Mesendoderm (in vitro differentiated cells): ENCODE measurements at regions not wholly inside any gene's neighbourhood (a gene's known extent, or its start where the extent isn't known, plus 50 kb on each side); places are given as distances from the start of the nearest gene placed in this dataset.

Experiments
- DNase-seq: peaks from one replicate; pipeline ENCODE4 v3.0.0; 2013
- H2AK5ac ChIP-seq: 2 replicates; pipeline ENCODE4 v1.6.1; 2013; ENCODE audit warnings: low read length, inconsistent platforms
- H2BK120ac ChIP-seq: 2 replicates; pipeline ENCODE4 v1.6.1; 2013; ENCODE audit warnings: low read depth, mild to moderate bottlenecking, low read length, moderate library complexity, mixed read lengths
- H2BK15ac ChIP-seq: replicated peaks from 2 replicates; pipeline ENCODE4 v1.6.1; 2013; ENCODE audit warnings: low read depth, mild to moderate bottlenecking, moderate library complexity
- H2BK5ac ChIP-seq: 2 replicates; pipeline ENCODE4 v1.6.1; 2013; ENCODE audit warnings: low read length, inconsistent platforms
- H3K18ac ChIP-seq: 2 replicates; pipeline ENCODE4 v1.6.1; 2013; ENCODE audit warnings: mild to moderate bottlenecking, low read length, mixed read lengths
- H3K23ac ChIP-seq: one replicate; pipeline ENCODE4 v1.6.1; 2013; ENCODE audit warnings: low read length
- H3K27ac ChIP-seq: 2 replicates; pipeline ENCODE4 v1.5.1; 2013; ENCODE audit warnings: low read depth, mild to moderate bottlenecking, inconsistent platforms, low read length, moderate library complexity
- H3K27me3 ChIP-seq: 2 replicates; pipeline ENCODE4 v1.6.1; 2013; ENCODE audit warnings: low read length, control low read depth, mild to moderate bottlenecking, inconsistent platforms; ENCODE audit not compliant: insufficient read depth, poor library complexity
- H3K36me3 ChIP-seq: 2 replicates; pipeline ENCODE4 v1.6.1; 2013; ENCODE audit warnings: low read length, inconsistent platforms; ENCODE audit not compliant: control insufficient read depth, insufficient read depth
- H3K4ac ChIP-seq: one replicate; pipeline ENCODE4 v1.6.1; 2013; ENCODE audit warnings: low read depth, mild to moderate bottlenecking, low read length, moderate library complexity
- H3K4me1 ChIP-seq: 2 replicates; pipeline ENCODE4 v1.6.1; 2013; ENCODE audit warnings: low read depth, low read length, inconsistent platforms; ENCODE audit not compliant: control insufficient read depth
- H3K4me2 ChIP-seq: 2 replicates; pipeline ENCODE4 v1.6.1; 2013; ENCODE audit warnings: low read length
- H3K4me3 ChIP-seq: 2 replicates; pipeline ENCODE4 v1.5.1; 2013; ENCODE audit warnings: mild to moderate bottlenecking, low read length
- H3K56ac ChIP-seq: one replicate; pipeline ENCODE4 v1.6.1; 2013; ENCODE audit warnings: low read length
- H3K79me1 ChIP-seq: 2 replicates; pipeline ENCODE4 v1.6.1; 2013; ENCODE audit warnings: low read length, inconsistent platforms
- H3K79me2 ChIP-seq: 2 replicates; pipeline ENCODE4 v1.6.1; 2013; ENCODE audit warnings: mild to moderate bottlenecking, low read length; ENCODE audit not compliant: control insufficient read depth, insufficient read depth
- H3K9ac ChIP-seq: 2 replicates; pipeline ENCODE4 v1.6.1; 2013; ENCODE audit warnings: low read length, inconsistent platforms
- H4K5ac ChIP-seq: one replicate; pipeline ENCODE4 v1.6.1; 2013; ENCODE audit warnings: low read length
- H4K8ac ChIP-seq: one replicate; pipeline ENCODE4 v1.6.1; 2013; ENCODE audit warnings: low read depth, mild to moderate bottlenecking, control low read depth, low read length, moderate library complexity
- WGBS: extraction: QIAGEN DNeasy Blood & Tissue Kit; methylation state at CpG from one replicate; pipeline ENCODE4 v1.1.7; 2013; ENCODE audit warnings: low lambda C conversion rate, missing lambda C conversion rate; ENCODE audit not compliant: insufficient coverage; ENCODE audit errors: extremely low coverage; 5-methylcytosine and 5-hydroxymethylcytosine counted together

- Histone ChIP-seq H3K36me3 (no peaks in the 10 kb centered on the region), H3K4me1 (no peaks in the 10 kb centered on the region), H3K9ac (no peak overlapping the region), H3K4me3 (no peak overlapping the region), H2BK120ac (no peak overlapping the region), H3K4ac (no peak overlapping the region), H3K56ac (no peak overlapping the region), H3K4me2 (no peak overlapping the region), H3K79me1 (no peaks in the 10 kb centered on the region), H3K27ac (no peak overlapping the region), H3K27me3 (no peaks in the 10 kb centered on the region), H2BK15ac (no peak overlapping the region), H3K23ac (no peak overlapping the region), H3K79me2 (no peaks in the 10 kb centered on the region), H2AK5ac (no peak overlapping the region), H2BK5ac (no peak overlapping the region), H4K8ac (no peak overlapping the region), H4K5ac (no peak overlapping the region), H3K18ac (no peak overlapping the region)
- no CpG with 5 or more reads among the region's 1 CpG for WGBS
- no peak for DNase-seq
Observed at GRCh38 chr2:145558617-145559350, 1038.9 kb upstream of the ZEB2 start.

DNA sequence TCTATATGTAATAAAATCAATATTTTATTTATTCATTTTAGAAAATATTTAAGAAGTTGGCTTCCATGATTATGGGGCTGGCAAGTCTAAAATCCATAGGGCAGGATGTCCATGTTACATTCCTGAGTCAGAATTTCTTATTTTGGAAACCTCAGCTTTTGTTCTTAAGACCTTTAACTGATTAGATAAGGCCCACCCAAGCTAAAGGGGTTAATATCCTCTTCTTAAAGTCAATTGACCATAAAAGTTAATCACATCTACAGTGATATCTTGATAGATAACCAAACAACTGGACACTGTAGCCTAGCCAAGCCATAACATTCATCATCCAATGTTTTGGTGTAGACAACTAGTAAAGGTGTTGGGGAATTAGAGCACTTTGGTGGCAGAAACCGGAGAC is 1035.4 kb upstream of the ZEB2 start:
- no peak overlapping the region for H3K4ac ChIP-seq
- no peak overlapping the region for H3K4me3 ChIP-seq
- no peak overlapping the region for H2BK15ac ChIP-seq
- no peak overlapping the region for H3K56ac ChIP-seq
- no peaks in the 10 kb centered on the region for H3K79me1 ChIP-seq
- no peak overlapping the region for H2AK5ac ChIP-seq
- no peak overlapping the region for H3K9ac ChIP-seq
- no peak overlapping the region for H3K4me2 ChIP-seq
- H3K4me1 ChIP-seq = no peaks in the 10 kb centered on the region
- H3K36me3 ChIP-seq = no peaks in the 10 kb centered on the region
- no peak overlapping the region for H3K18ac ChIP-seq
- WGBS = no CpG with 5 or more reads among the region's 1 CpG
- no peak overlapping the region for H3K27ac ChIP-seq
- no peaks in the 10 kb centered on the region for H3K79me2 ChIP-seq
- no peak overlapping the region for H3K23ac ChIP-seq
- H4K5ac ChIP-seq = no peak overlapping the region
- H2BK5ac ChIP-seq = no peak overlapping the region
- H3K27me3 ChIP-seq = no peaks in the 10 kb centered on the region
- H2BK120ac ChIP-seq = no peak overlapping the region
- DNase-seq = no peak
- no peak overlapping the region for H4K8ac ChIP-seq

DNA sequence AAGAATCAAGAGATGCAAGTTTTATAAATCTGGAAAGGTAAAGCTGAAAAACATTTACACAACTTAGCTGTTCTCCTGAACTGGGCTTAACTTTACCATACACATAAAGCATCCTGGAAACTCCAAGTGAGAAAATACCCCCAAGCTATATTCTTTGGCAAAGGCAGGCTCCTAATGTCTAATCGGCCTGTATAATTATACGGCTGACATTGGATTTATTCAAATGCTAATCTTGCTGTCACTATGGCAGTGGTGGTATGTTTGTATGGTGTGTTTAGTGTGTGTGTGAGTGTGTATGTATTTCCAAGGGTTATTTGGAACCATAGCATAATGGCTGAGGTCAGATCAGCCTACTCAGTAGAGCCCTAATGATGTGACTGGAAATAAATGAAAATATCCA is 1031.8 kb upstream of the ZEB2 start:
- no peak overlapping the region for H3K4me3 ChIP-seq
- H2AK5ac ChIP-seq = no peak overlapping the region
- no peaks in the 10 kb centered on the region for H3K79me1 ChIP-seq
- no peak overlapping the region for H3K18ac ChIP-seq
- H3K36me3 ChIP-seq = no peaks in the 10 kb centered on the region
- no peak overlapping the region for H3K4me2 ChIP-seq
- no peak overlapping the region for H3K4ac ChIP-seq
- no peak for DNase-seq
- H3K27ac ChIP-seq = no peak overlapping the region
- H3K9ac ChIP-seq = no peak overlapping the region
- H4K5ac ChIP-seq = no peak overlapping the region
- no peaks in the 10 kb centered on the region for H3K27me3 ChIP-seq
- no peak overlapping the region for H3K23ac ChIP-seq
- H2BK120ac ChIP-seq = no peak overlapping the region
- no peaks in the 10 kb centered on the region for H3K4me1 ChIP-seq
- no peak overlapping the region for H4K8ac ChIP-seq
- no CpG with 5 or more reads among the region's 2 CpGs for WGBS
- no peak overlapping the region for H3K56ac ChIP-seq
- no peak overlapping the region for H2BK5ac ChIP-seq
- H2BK15ac ChIP-seq = no peak overlapping the region
- H3K79me2 ChIP-seq = no peaks in the 10 kb centered on the region

- no peaks in the 10 kb centered on the region for H3K4me1 ChIP-seq
- DNase-seq = no peak
- no peaks in the 10 kb centered on the region for H3K79me1 ChIP-seq
- H3K27me3 ChIP-seq = no peaks in the 10 kb centered on the region
- no peak overlapping the region for H2BK120ac ChIP-seq
- no peaks in the 10 kb centered on the region for H3K36me3 ChIP-seq
- no peak overlapping the region for H3K4me2 ChIP-seq
- no peak overlapping the region for H3K4ac ChIP-seq
- no peak overlapping the region for H3K56ac ChIP-seq
- H4K8ac ChIP-seq = no peak overlapping the region
- no peak overlapping the region for H3K23ac ChIP-seq
- H3K18ac ChIP-seq = no peak overlapping the region
- H3K27ac ChIP-seq = no peak overlapping the region
- H2AK5ac ChIP-seq = no peak overlapping the region
- no CpG with 5 or more reads among the region's 8 CpGs for WGBS
- H3K79me2 ChIP-seq = no peaks in the 10 kb centered on the region
- H2BK15ac ChIP-seq = no peak overlapping the region
- H2BK5ac ChIP-seq = no peak overlapping the region
- H4K5ac ChIP-seq = no peak overlapping the region
- no peak overlapping the region for H3K9ac ChIP-seq
- H3K4me3 ChIP-seq = no peak overlapping the region
Observed at GRCh38 chr2:145548479-145548878, 1028.6 kb upstream of the ZEB2 start.

DNA sequence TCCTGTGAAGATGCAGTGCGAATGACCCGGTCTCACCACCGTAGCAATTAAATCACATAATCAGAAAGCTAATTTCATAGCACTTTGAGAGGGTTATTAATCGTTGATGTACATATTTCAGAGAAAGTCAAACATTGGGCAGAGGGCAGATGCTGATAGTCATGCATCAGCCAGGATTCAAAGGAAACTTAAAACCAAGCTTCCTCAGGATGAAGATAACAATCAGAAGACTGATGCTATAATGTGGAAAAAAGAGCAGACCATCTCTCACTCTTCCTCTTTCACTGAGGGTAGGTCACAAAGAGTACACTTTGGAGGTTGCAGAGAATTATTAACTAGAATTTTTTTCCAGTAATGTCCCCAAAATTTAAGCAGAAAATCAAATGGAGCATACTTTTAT is 1027.7 kb upstream of the ZEB2 start:
- Histone ChIP-seq H3K4ac (no peak overlapping the region), H3K79me1 (no peaks in the 10 kb centered on the region), H2BK15ac (no peak overlapping the region), H2BK5ac (no peak overlapping the region), H3K79me2 (no peaks in the 10 kb centered on the region), H3K56ac (no peak overlapping the region), H2BK120ac (no peak overlapping the region), H3K36me3 (no peaks in the 10 kb centered on the region), H3K27ac (no peak overlapping the region), H4K8ac (no peak overlapping the region), H3K9ac (no peak overlapping the region), H2AK5ac (no peak overlapping the region), H3K23ac (no peak overlapping the region), H4K5ac (no peak overlapping the region), H3K4me3 (no peak overlapping the region), H3K27me3 (no peaks in the 10 kb centered on the region), H3K4me2 (no peak overlapping the region), H3K4me1 (no peaks in the 10 kb centered on the region), H3K18ac (no peak overlapping the region)
- DNase-seq = no peak
- no CpG with 5 or more reads among the region's 4 CpGs for WGBS

- Histone ChIP-seq H3K27me3 (no peaks in the 10 kb centered on the region), H2BK5ac (no peak overlapping the region), H3K4me3 (no peak overlapping the region), H2AK5ac (no peak overlapping the region), H3K23ac (no peak overlapping the region), H3K36me3 (no peaks in the 10 kb centered on the region), H3K4me2 (no peak overlapping the region), H2BK15ac (no peak overlapping the region), H4K5ac (no peak overlapping the region), H3K18ac (peak overlapping the region; percentile 14), H3K79me2 (no peaks in the 10 kb centered on the region), H3K56ac (no peak overlapping the region), H3K27ac (no peak overlapping the region), H4K8ac (no peak overlapping the region), H3K4ac (no peak overlapping the region), H3K9ac (no peak overlapping the region), H2BK120ac (no peak overlapping the region), H3K4me1 (no peaks in the 10 kb centered on the region), H3K79me1 (no peaks in the 10 kb centered on the region)
- no CpG with 5 or more reads among the region's 2 CpGs for WGBS
- peak; percentile 46 for DNase-seq
Observed at GRCh38 chr2:145546091-145546490, 1026.2 kb upstream of the ZEB2 start.
